Stimulated activated CD8-positive, alpha-beta memory T cell treated with anti-CD3 and anti-CD28 coated beads, Interleukin-15, amount 100 ng/mL, for 1 hour (primary cell): ENCODE measurements at regions not wholly inside any gene's neighbourhood (a gene's known extent, or its start where the extent isn't known, plus 50 kb on each side); places are given as distances from the start of the nearest gene placed in this dataset.
"Not testable (repeated sequence)": the region's sequence is repeated elsewhere in the genome, so short reads cannot be mapped to it uniquely, and the experiment has no call there.

Source experiments
- DNase-seq: peaks from one replicate; pipeline ENCODE4 v3.0.0-alpha.2; 2020; ENCODE audit warnings: low read depth

- no peak for DNase-seq
Measured at GRCh38 chr2:144011098-144011497, 508.8 kb downstream of the ZEB2 start.

- no peak for DNase-seq
Measured at GRCh38 chr2:144010096-144010836, 509.7 kb downstream of the ZEB2 start.

- DNase-seq, result no peak
Measured at GRCh38 chr2:144006139-144006538, 513.8 kb downstream of the ZEB2 start.

- no peak for DNase-seq
Measured at GRCh38 chr2:144004742-144005141, 515.2 kb downstream of the ZEB2 start.

GRCh38 chr2:144003460-144004075 is 516.4 kb downstream of the ZEB2 start:
- DNase-seq, result no peak

GRCh38 chr2:143996974-143997373 is 522.9 kb downstream of the ZEB2 start:
- DNase-seq, result no peak

- DNase-seq, result no peak
Measured at GRCh38 chr2:143994961-143995360, 525.0 kb downstream of the ZEB2 start.

GRCh38 chr2:143991596-143991995 is 528.3 kb downstream of the ZEB2 start:
- not testable (repeated sequence) for DNase-seq

GRCh38 chr2:143988082-143988481 is 531.8 kb downstream of the ZEB2 start:
- no peak for DNase-seq

GRCh38 chr2:143981428-143981827 is 538.5 kb downstream of the ZEB2 start:
- no peak for DNase-seq

GRCh38 chr2:143977356-143977755 is 542.6 kb downstream of the ZEB2 start:
- DNase-seq, result no peak

- DNase-seq, result no peak
Measured at GRCh38 chr2:143975216-143975615, 544.7 kb downstream of the ZEB2 start.

- DNase-seq, result no peak
Measured at GRCh38 chr2:143974262-143974661, 545.7 kb downstream of the ZEB2 start.

GRCh38 chr2:143968860-143969259 is 551.1 kb downstream of the ZEB2 start:
- DNase-seq, result no peak

GRCh38 chr2:143968360-143968759 is 551.6 kb downstream of the ZEB2 start:
- no peak for DNase-seq

- DNase-seq, result no peak
Measured at GRCh38 chr2:143965493-143966164, 554.3 kb downstream of the ZEB2 start.

GRCh38 chr2:143964891-143965290 is 555.0 kb downstream of the ZEB2 start:
- no peak for DNase-seq

- no peak for DNase-seq
Measured at GRCh38 chr2:143960177-143960576, 559.7 kb downstream of the ZEB2 start.

- no peak for DNase-seq
Measured at GRCh38 chr2:143957321-143957720, 562.6 kb downstream of the ZEB2 start.

GRCh38 chr2:143955401-143956065 is 564.4 kb downstream of the ZEB2 start:
- DNase-seq, result no peak

GRCh38 chr2:143954844-143955243 is 565.1 kb downstream of the ZEB2 start:
- DNase-seq, result no peak

- no peak for DNase-seq
Measured at GRCh38 chr2:143954186-143954585, 565.7 kb downstream of the ZEB2 start.
